HepG2 (cell line): ENCODE measurements at regions not wholly inside any gene's neighbourhood (a gene's known extent, or its start where the extent isn't known, plus 50 kb on each side); places are given as distances from the start of the nearest gene placed in this dataset.

Source experiments
- ATAC-seq: fragments of 200-7000 bp; cut with Tn5 transposase; 3 replicates; pipeline ENCODE4 v1.9.1; 2020; ENCODE audit warnings: mild to moderate bottlenecking, moderate library complexity
- BruUV-seq: library from RNA; stranded (reverse); fragments of 400-500 nt; replicated peaks from 2 replicates; lab custom pipeline; 2021; lab: Mats Ljungman, UMichigan
- CTCF ChIA-PET: fragments of 300-600 bp; formaldehyde crosslinking; extraction: SDS; loops from one replicate; lab custom pipeline; 2021; ENCODE audit warnings: low total read pairs, inconsistent platforms, low intra/inter-chr PET ratio; lab: Yijun Ruan, JAX
- POLR2A ChIA-PET: fragments of 350-600 bp; sonication (Branson Sonifier 250); formaldehyde crosslinking; loops from one replicate; lab custom pipeline; 2020; ENCODE audit warnings: antibody characterized with exemption, inconsistent platforms; lab: Yijun Ruan, JAX
- DNase-seq: peaks from one replicate; pipeline ENCODE4 v3.0.0-alpha.2; 2015; ENCODE audit warnings: low spot score
- FAIRE-seq: peaks from 3 replicates; lab custom pipeline; 2011; peaks lifted over from hg19 to GRCh38; lab: Jason Lieb, UNC
- H2AFZ ChIP-seq: one replicate; pipeline ENCODE4 v1.6.1; 2011; ENCODE audit warnings: low read length, inconsistent platforms
- H3K27ac ChIP-seq: fragments of 300-600 bp; 3 replicates; pipeline ENCODE4 v1.8.0; 2011; ENCODE audit warnings: mixed run types, mild to moderate bottlenecking, mixed read lengths, low read length, inconsistent platforms; ENCODE audit not compliant: insufficient read depth; ENCODE audit errors: extremely low read length
- H3K27me3 ChIP-seq, 2 experiments: fragments of 200-600 bp in 1 of 2; 2 replicates in 1 of 2; 3 replicates in 1 of 2; pipeline versions ENCODE4 v1.6.0 to v1.8.0; 2011; ENCODE audit warnings: low read length in 2 of 2, mild to moderate bottlenecking in 2 of 2, moderate library complexity in 2 of 2, inconsistent platforms in 1 of 2; ENCODE audit not compliant: insufficient read depth in 2 of 2, control insufficient read depth in 1 of 2
- H3K36me3 ChIP-seq, 2 experiments: fragments of 200-600 bp in 1 of 2; replicated peaks in 1 of 2; 2 replicates in 1 of 2; 3 replicates in 1 of 2; pipeline versions ENCODE4 v1.5.1 to v1.8.0; 2011; ENCODE audit warnings: low read length in 2 of 2, inconsistent platforms in 1 of 2; ENCODE audit not compliant: insufficient read depth in 2 of 2, control insufficient read depth in 1 of 2
- H3K4me1 ChIP-seq: 2 replicates; pipeline ENCODE4 v1.5.1; 2012; ENCODE audit warnings: low read length, inconsistent platforms; ENCODE audit not compliant: insufficient read depth
- H3K4me2 ChIP-seq: 2 replicates; pipeline ENCODE4 v1.6.0; 2011; ENCODE audit warnings: low read depth, low read length, inconsistent platforms
- H3K4me3 ChIP-seq, 3 experiments: fragments of 200-600 bp in 1 of 3; sonication (generic), shearing (Covaris generic) in 1 of 3; replicated peaks in 1 of 3; 2 replicates each; pipeline ENCODE4 v1.5.1; 2011 to 2016; ENCODE audit warnings: low read length in 3 of 3, inconsistent platforms in 2 of 3, low read depth in 2 of 3, mild to moderate bottlenecking in 2 of 3, control low read depth in 1 of 3, mixed read lengths in 1 of 3; ENCODE audit not compliant: insufficient read depth in 1 of 3
- H3K79me2 ChIP-seq: one replicate; pipeline ENCODE4 v1.6.1; 2011; ENCODE audit warnings: low read length, inconsistent platforms; ENCODE audit not compliant: insufficient read depth
- H3K9ac ChIP-seq: 2 replicates; pipeline ENCODE4 v1.6.0; 2011; ENCODE audit warnings: mild to moderate bottlenecking, low read depth, low read length, inconsistent platforms; ENCODE audit not compliant: insufficient read depth
- H3K9me3 ChIP-seq: 2 replicates; pipeline ENCODE4 v1.5.1; 2012; ENCODE audit warnings: mild to moderate bottlenecking, low read length
- H4K20me1 ChIP-seq: 2 replicates; pipeline ENCODE4 v1.6.0; 2011; ENCODE audit warnings: inconsistent platforms, mild to moderate bottlenecking, low read length, moderate library complexity; ENCODE audit not compliant: insufficient read depth
- FOXP1 ChIP-seq, 2 experiments: fragments of 450-650 bp in 1 of 2; IDR thresholded peaks; 2 replicates each; pipeline ENCODE4 v1.6.1; 2017 to 2018; ENCODE audit warnings: antibody characterized with exemption in 1 of 2
- ZNF567 ChIP-seq: sonication (generic); formaldehyde crosslinking; IDR thresholded peaks from 2 replicates; pipeline ENCODE4 v1.8.1; 2023; ENCODE audit warnings: mild to moderate bottlenecking, missing genetic modification reagents, borderline replicate concordance
- WGBS: methylation state at CpG from one replicate; pipeline ENCODE4 v1.1.6; 2017; ENCODE audit warnings: low lambda C conversion rate; 5-methylcytosine and 5-hydroxymethylcytosine counted together
- in situ Hi-C: cut with HindIII; loops from 2 replicates; pipeline ENCODE4 v1.10.0; 2017; ENCODE audit warnings: low pct_unique_long_range_greater_than_20kb; ENCODE audit not compliant: extremely low pct_ligation_motif_present
- intact Hi-C: fragments of 100-400 bp; cut with micrococcal nuclease; formaldehyde crosslinking; loops from one replicate; pipeline ENCODE4 v1.10.0; 2022; ENCODE audit not compliant: unreplicated experiment
- TF ChIP-seq, protein P1 (sequence below): sonication (generic); formaldehyde crosslinking; IDR thresholded peaks from 2 replicates; pipeline ENCODE4 v1.5.0; 2020; ENCODE audit warnings: mild to moderate bottlenecking, missing genetic modification reagents, borderline replicate concordance

DNA sequence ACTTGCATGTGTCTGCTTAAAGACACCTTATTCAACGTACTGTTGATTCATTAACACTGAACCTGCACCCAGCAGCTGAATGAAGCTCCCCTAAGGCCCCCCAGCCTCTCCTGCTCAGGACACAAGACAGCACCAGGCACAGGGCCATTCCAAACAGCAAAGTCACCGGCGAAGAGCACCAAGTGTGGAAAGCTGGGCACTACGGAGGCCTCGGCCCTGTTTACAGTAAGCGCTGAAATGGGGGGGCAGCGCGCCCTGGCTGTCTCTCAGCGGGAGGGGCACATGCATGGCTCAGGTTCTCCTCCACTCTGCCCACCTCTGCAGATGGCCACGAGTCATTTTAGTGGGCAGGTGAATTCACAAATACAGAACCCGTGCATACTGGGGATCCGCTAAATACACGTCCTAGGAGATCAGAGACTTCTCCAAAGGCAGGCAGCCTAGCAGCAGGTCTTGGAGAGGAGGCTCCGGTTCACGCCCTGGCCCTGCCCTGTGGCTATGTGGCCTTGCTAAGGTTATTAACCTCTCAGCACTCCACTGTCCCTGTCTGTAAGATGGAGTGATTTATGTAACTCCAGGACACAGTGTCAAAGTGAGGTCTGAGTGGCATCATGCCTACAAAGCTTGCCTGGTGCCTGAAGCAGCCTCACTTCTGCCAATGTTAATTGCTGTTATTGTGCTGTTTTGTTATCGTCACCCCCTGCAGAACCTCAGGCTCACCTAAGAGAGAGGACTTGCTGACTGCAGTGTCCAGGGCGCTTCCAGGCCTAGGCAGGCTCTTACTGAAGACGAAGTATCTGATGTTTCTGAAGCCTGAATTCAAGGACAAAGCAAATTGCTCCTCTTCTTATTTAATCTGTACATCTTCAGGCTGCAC, 207.4 kb upstream of the SOX1 start:
- Histone ChIP-seq H3K27me3 (peaks cover 5 to 47% of the 10 kb centered on the region in 2 experiments; a peak in 4 of 5 replicates), H4K20me1 (no peaks in the 10 kb centered on the region), H3K9me3 (no peaks in the 10 kb centered on the region)
- ATAC-seq (no peak), FAIRE-seq (no peak)
- TF ChIP-seq, protein P1, sequence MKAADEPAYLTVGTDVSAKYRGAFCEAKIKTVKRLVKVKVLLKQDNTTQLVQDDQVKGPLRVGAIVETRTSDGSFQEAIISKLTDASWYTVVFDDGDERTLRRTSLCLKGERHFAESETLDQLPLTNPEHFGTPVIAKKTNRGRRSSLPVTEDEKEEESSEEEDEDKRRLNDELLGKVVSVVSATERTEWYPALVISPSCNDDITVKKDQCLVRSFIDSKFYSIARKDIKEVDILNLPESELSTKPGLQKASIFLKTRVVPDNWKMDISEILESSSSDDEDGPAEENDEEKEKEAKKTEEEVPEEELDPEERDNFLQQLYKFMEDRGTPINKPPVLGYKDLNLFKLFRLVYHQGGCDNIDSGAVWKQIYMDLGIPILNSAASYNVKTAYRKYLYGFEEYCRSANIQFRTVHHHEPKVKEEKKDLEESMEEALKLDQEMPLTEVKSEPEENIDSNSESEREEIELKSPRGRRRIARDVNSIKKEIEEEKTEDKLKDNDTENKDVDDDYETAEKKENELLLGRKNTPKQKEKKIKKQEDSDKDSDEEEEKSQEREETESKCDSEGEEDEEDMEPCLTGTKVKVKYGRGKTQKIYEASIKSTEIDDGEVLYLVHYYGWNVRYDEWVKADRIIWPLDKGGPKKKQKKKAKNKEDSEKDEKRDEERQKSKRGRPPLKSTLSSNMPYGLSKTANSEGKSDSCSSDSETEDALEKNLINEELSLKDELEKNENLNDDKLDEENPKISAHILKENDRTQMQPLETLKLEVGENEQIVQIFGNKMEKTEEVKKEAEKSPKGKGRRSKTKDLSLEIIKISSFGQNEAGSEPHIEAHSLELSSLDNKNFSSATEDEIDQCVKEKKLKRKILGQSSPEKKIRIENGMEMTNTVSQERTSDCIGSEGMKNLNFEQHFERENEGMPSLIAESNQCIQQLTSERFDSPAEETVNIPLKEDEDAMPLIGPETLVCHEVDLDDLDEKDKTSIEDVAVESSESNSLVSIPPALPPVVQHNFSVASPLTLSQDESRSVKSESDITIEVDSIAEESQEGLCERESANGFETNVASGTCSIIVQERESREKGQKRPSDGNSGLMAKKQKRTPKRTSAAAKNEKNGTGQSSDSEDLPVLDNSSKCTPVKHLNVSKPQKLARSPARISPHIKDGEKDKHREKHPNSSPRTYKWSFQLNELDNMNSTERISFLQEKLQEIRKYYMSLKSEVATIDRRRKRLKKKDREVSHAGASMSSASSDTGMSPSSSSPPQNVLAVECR (CRISPR knock-in tag): no peak
- TF ChIP-seq FOXP1 (IDR thresholded peaks at IDR 0.05) (no peak), FOXP1 (CRISPR knock-in tag; IDR thresholded peaks at IDR 0.05) (no peak), ZNF567 (CRISPR knock-in tag) (no peak)
- TF ChIP-seq, all 625 proteins: peak for 0
- Histone ChIP-seq H3K27ac (no peak overlapping the region), H3K79me2 (no peaks in the 10 kb centered on the region), H3K4me1 (no peaks in the 10 kb centered on the region), H3K4me2 (no peak overlapping the region), H3K9ac (no peak overlapping the region), H2AFZ (no peak overlapping the region), H3K36me3 (no peaks in the 10 kb centered on the region), H3K4me3 (no peak overlapping the region)
- ChIA-PET POLR2A (no interaction called here), CTCF (no interaction called here)
- intact Hi-C loops: no loop called here
- DNase-seq: no peak
- no TSS peak for BruUV-seq
- WGBS: 22% methylated on average over 18 of the region's 18 CpGs
- in situ Hi-C loops: no loop called here
